ENCODE measurements at regions not wholly inside any gene's neighbourhood (a gene's known extent, or its start where the extent isn't known, plus 50 kb on each side); places are given as distances from the start of the nearest gene placed in this dataset.

DNA sequence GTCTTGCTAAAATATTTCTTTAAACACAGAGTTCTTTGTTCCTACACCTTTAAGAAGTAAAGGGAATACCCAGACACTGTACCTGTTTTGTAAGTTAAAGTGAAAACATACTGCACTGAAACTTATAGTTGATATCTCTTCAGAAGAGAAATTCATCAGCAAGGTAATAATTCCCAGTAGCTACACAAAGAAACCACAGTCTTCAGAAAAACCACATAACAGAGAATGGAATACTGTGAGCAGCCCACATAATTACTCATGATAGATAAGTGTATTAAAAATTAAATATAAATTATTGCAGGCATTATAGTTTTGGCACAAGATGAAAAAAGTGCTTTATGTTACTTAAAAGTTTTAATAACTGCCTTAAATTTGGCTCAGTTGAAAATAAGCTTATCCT, 276.6 kb downstream of the SETD4 start:
- H3K9me3 ChIP-seq, result peaks cover 0 to 3% (median 0%) of the 10 kb centered on the region in 12 donors
- intact Hi-C loops (cut with DNase I), result no loop called here
- H3K27ac ChIP-seq, result no peak overlapping the region
- no peak overlapping the region for H3K4me3 ChIP-seq
- H3K4me1 ChIP-seq, result peaks cover 0 to 22% (median 0%) of the 10 kb centered on the region in 12 donors
- DNase-seq (no peak), ATAC-seq (no peak)
- no peaks in the 10 kb centered on the region for H3K27me3 ChIP-seq
- TF ChIP-seq, protein P1, sequence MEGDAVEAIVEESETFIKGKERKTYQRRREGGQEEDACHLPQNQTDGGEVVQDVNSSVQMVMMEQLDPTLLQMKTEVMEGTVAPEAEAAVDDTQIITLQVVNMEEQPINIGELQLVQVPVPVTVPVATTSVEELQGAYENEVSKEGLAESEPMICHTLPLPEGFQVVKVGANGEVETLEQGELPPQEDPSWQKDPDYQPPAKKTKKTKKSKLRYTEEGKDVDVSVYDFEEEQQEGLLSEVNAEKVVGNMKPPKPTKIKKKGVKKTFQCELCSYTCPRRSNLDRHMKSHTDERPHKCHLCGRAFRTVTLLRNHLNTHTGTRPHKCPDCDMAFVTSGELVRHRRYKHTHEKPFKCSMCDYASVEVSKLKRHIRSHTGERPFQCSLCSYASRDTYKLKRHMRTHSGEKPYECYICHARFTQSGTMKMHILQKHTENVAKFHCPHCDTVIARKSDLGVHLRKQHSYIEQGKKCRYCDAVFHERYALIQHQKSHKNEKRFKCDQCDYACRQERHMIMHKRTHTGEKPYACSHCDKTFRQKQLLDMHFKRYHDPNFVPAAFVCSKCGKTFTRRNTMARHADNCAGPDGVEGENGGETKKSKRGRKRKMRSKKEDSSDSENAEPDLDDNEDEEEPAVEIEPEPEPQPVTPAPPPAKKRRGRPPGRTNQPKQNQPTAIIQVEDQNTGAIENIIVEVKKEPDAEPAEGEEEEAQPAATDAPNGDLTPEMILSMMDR (IDR thresholded peaks at IDR 0.05), result no peak
- TF ChIP-seq POLR2A (IDR thresholded peaks at IDR 0.05), result no peak
- no peaks in the 10 kb centered on the region for H3K36me3 ChIP-seq

GRCh38 chr21:35782667-35783066, 277.7 kb downstream of the SETD4 start:
- Histone ChIP-seq H3K27me3 (no peaks in the 10 kb centered on the region), H3K4me1 (peaks cover 0 to 22% (median 0%) of the 10 kb centered on the region in 12 donors), H3K36me3 (no peaks in the 10 kb centered on the region), H3K4me3 (no peak overlapping the region), H3K27ac (no peak overlapping the region), H3K9me3 (peaks cover 0 to 7% (median 0%) of the 10 kb centered on the region in 12 donors)
- ATAC-seq (no peak), DNase-seq (no peak)
- TF ChIP-seq POLR2A (IDR thresholded peaks at IDR 0.05), result no peak
- TF ChIP-seq, protein P1 (IDR thresholded peaks at IDR 0.05), result no peak
- intact Hi-C loops (cut with DNase I), result no loop called here

- H3K4me1 ChIP-seq, result peaks cover 0 to 22% (median 0%) of the 10 kb centered on the region in 12 donors
- no peak for ATAC-seq
- DNase-seq, result no peak
- peak overlapping the region in 3 of 12 donors; percentile 40 to 54 (median 43) for H3K27ac ChIP-seq
- 76 to 83% (median 78%) methylated on average over 4 of the region's 4 CpGs for WGBS, 4 donors
- intact Hi-C loops (cut with DNase I), result no loop called here
- H3K36me3 ChIP-seq, result no peaks in the 10 kb centered on the region
- peaks cover 0 to 7% (median 0%) of the 10 kb centered on the region in 12 donors for H3K9me3 ChIP-seq
- TF ChIP-seq, protein P1 (IDR thresholded peaks at IDR 0.05), result no peak
- no peak for TF ChIP-seq POLR2A (IDR thresholded peaks at IDR 0.05)
- no peak overlapping the region for H3K4me3 ChIP-seq
- no peaks in the 10 kb centered on the region for H3K27me3 ChIP-seq
Measured at GRCh38 chr21:35780983-35781382, 279.3 kb downstream of the SETD4 start.

- no peak overlapping the region for H3K4me3 ChIP-seq
- 52 to 62% (median 58%) methylated on average over 7 of the region's 7 CpGs for WGBS, 4 donors
Measured at GRCh38 chr21:35779690-35780570, 280.4 kb downstream of the SETD4 start.

More at GRCh38 chr21:35779690-35780570, 280.4 kb downstream of the SETD4 start:
- DNase-seq (peak in 3 of 5 donors; percentile 18 to 35 (median 31)), ATAC-seq (peak in 1 of 4 donors; percentile 66)
- intact Hi-C loops (cut with DNase I), result no loop called here
- Histone ChIP-seq H3K27me3 (no peaks in the 10 kb centered on the region), H3K27ac (peak overlapping the region in 4 of 12 donors; percentile 32 to 54 (median 39)), H3K9me3 (peaks cover 0 to 7% (median 0%) of the 10 kb centered on the region in 12 donors), H3K36me3 (no peaks in the 10 kb centered on the region), H3K4me1 (peaks cover 0 to 22% (median 0%) of the 10 kb centered on the region in 12 donors)
- TF ChIP-seq, protein P1 (IDR thresholded peaks at IDR 0.05), result no peak
- TF ChIP-seq POLR2A (IDR thresholded peaks at IDR 0.05), result no peak

Data from heart left ventricle (tissue), 16 donors.